Brain microvascular endothelial cell (primary cell): ENCODE measurements at regions not wholly inside any gene's neighbourhood (a gene's known extent, or its start where the extent isn't known, plus 50 kb on each side); places are given as distances from the start of the nearest gene placed in this dataset.

Experiments used
- DNase-seq: peaks from one replicate; pipeline ENCODE4 v3.0.0-alpha.2; 2020
- H3K27ac ChIP-seq: fragments of 250-450 bp; sonication (Bioruptor Pico); 2 replicates; pipeline ENCODE4 v1.5.1; 2020; ENCODE audit warnings: mild to moderate bottlenecking, moderate library complexity
- H3K27me3 ChIP-seq: fragments of 250-450 bp; sonication (Bioruptor Pico); replicated peaks from 2 replicates; pipeline ENCODE4 v1.5.1; 2020; ENCODE audit warnings: mild to moderate bottlenecking
- H3K36me3 ChIP-seq: fragments of 250-450 bp; sonication (Bioruptor Pico); replicated peaks from 2 replicates; pipeline ENCODE4 v1.5.1; 2020; ENCODE audit warnings: mild to moderate bottlenecking
- H3K4me3 ChIP-seq: 2 replicates; pipeline ENCODE4 v1.5.1; 2011; ENCODE audit warnings: low read depth, mild to moderate bottlenecking, control low read depth, low read length, moderate library complexity
- CTCF ChIP-seq: IDR thresholded peaks from 2 replicates; pipeline ENCODE4 v1.5.1; 2011; ENCODE audit warnings: low read depth, mild to moderate bottlenecking, moderate library complexity, low read length, control low read depth, inconsistent platforms; ENCODE audit errors: missing control alignments
- in situ Hi-C: cut with HindIII; loops from 2 replicates; pipeline ENCODE4 v1.10.0; 2017; ENCODE audit warnings: low sequenced_read_pairs, low pct_ligation_motif_present

GRCh38 chr2:37780387-37780676, 108.9 kb upstream of the CDC42EP3 start:
- H3K36me3 ChIP-seq: no peaks in the 10 kb centered on the region
- DNase-seq: no peak
- in situ Hi-C loops: no loop called here
- H3K4me3 ChIP-seq: no peak overlapping the region
- no peaks in the 10 kb centered on the region for H3K27me3 ChIP-seq
- H3K27ac ChIP-seq: peak overlapping the region; percentile 33
- TF ChIP-seq CTCF: no peak

- peak; percentile 56 for DNase-seq
- in situ Hi-C loops: no loop called here
- H3K4me3 ChIP-seq: no peak overlapping the region
- TF ChIP-seq CTCF: no peak
- no peaks in the 10 kb centered on the region for H3K27me3 ChIP-seq
- peak overlapping the region; percentile 36 for H3K27ac ChIP-seq
- no peaks in the 10 kb centered on the region for H3K36me3 ChIP-seq
These were observed 109.6 kb upstream of the CDC42EP3 start for GRCh38 chr2:37781028-37781427.

GRCh38 chr2:37782155-37782673, 110.8 kb upstream of the CDC42EP3 start:
- H3K36me3 ChIP-seq: no peaks in the 10 kb centered on the region
- H3K27me3 ChIP-seq: no peaks in the 10 kb centered on the region
- H3K27ac ChIP-seq: no peak overlapping the region
- no peak for TF ChIP-seq CTCF
- in situ Hi-C loops: no loop called here
- DNase-seq: no peak
- H3K4me3 ChIP-seq: no peak overlapping the region

- Histone ChIP-seq H3K27me3 (no peaks in the 10 kb centered on the region), H3K4me3 (no peak overlapping the region), H3K27ac (no peak overlapping the region), H3K36me3 (no peaks in the 10 kb centered on the region)
- no peak for DNase-seq
- in situ Hi-C loops: no loop called here
- no peak for TF ChIP-seq CTCF
These were observed 111.4 kb upstream of the CDC42EP3 start for GRCh38 chr2:37782721-37783371.

GRCh38 chr2:37783545-37783944, 112.1 kb upstream of the CDC42EP3 start:
- H3K27me3 ChIP-seq: no peaks in the 10 kb centered on the region
- no peak for DNase-seq
- no peak overlapping the region for H3K27ac ChIP-seq
- in situ Hi-C loops: no loop called here
- no peak for TF ChIP-seq CTCF
- H3K36me3 ChIP-seq: no peaks in the 10 kb centered on the region
- no peak overlapping the region for H3K4me3 ChIP-seq
